Peyer's patch (tissue), 4 donors: ENCODE measurements at regions not wholly inside any gene's neighbourhood (a gene's known extent, or its start where the extent isn't known, plus 50 kb on each side); places are given as distances from the start of the nearest gene placed in this dataset.

ENCODE experiments used
- POLR2A ChIP-seq, 2 donors: fragments of 450-650 bp; IDR thresholded peaks; one replicate each; pipeline ENCODE4 v1.5.1; 2017; ENCODE audit warnings: antibody characterized with exemption in 2 of 2, mild to moderate bottlenecking in 2 of 2, moderate library complexity in 2 of 2
- TF ChIP-seq, protein P1 (sequence below), 6 experiments: fragments of 450-650 bp in 4 of 6; fragments of 200-600 bp in 2 of 6; sonication (generic) in 1 of 6; IDR thresholded peaks; one replicate each; pipeline ENCODE4 v1.5.1; 2017 to 2019; ENCODE audit warnings: antibody characterized with exemption in 6 of 6, mild to moderate bottlenecking in 3 of 6, moderate library complexity in 1 of 6

GRCh38 chr7:156026076-156026600 lies 213.9 kb upstream of the SHH start:
- TF ChIP-seq, protein P1, sequence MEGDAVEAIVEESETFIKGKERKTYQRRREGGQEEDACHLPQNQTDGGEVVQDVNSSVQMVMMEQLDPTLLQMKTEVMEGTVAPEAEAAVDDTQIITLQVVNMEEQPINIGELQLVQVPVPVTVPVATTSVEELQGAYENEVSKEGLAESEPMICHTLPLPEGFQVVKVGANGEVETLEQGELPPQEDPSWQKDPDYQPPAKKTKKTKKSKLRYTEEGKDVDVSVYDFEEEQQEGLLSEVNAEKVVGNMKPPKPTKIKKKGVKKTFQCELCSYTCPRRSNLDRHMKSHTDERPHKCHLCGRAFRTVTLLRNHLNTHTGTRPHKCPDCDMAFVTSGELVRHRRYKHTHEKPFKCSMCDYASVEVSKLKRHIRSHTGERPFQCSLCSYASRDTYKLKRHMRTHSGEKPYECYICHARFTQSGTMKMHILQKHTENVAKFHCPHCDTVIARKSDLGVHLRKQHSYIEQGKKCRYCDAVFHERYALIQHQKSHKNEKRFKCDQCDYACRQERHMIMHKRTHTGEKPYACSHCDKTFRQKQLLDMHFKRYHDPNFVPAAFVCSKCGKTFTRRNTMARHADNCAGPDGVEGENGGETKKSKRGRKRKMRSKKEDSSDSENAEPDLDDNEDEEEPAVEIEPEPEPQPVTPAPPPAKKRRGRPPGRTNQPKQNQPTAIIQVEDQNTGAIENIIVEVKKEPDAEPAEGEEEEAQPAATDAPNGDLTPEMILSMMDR (IDR thresholded peaks at IDR 0.05), result no peak
- TF ChIP-seq POLR2A (IDR thresholded peaks at IDR 0.05), result no peak
